Fibroblast of mammary gland (primary cell): ENCODE measurements at regions not wholly inside any gene's neighbourhood (a gene's known extent, or its start where the extent isn't known, plus 50 kb on each side); places are given as distances from the start of the nearest gene placed in this dataset.

Experiments
- DNase-seq: peaks from one replicate; pipeline ENCODE4 v3.0.0-alpha.2; 2010; ENCODE audit warnings: low read depth
- H3K4me3 ChIP-seq: 2 replicates; pipeline ENCODE4 v1.5.1; 2011; ENCODE audit warnings: low read depth, mild to moderate bottlenecking, low read length, moderate library complexity; ENCODE audit not compliant: control insufficient read depth
- CTCF ChIP-seq: conservative IDR thresholded peaks from 2 replicates; pipeline ENCODE4 v1.5.1; 2011; ENCODE audit warnings: low read depth, low read length, inconsistent platforms; ENCODE audit not compliant: control insufficient read depth, insufficient read depth

DNA sequence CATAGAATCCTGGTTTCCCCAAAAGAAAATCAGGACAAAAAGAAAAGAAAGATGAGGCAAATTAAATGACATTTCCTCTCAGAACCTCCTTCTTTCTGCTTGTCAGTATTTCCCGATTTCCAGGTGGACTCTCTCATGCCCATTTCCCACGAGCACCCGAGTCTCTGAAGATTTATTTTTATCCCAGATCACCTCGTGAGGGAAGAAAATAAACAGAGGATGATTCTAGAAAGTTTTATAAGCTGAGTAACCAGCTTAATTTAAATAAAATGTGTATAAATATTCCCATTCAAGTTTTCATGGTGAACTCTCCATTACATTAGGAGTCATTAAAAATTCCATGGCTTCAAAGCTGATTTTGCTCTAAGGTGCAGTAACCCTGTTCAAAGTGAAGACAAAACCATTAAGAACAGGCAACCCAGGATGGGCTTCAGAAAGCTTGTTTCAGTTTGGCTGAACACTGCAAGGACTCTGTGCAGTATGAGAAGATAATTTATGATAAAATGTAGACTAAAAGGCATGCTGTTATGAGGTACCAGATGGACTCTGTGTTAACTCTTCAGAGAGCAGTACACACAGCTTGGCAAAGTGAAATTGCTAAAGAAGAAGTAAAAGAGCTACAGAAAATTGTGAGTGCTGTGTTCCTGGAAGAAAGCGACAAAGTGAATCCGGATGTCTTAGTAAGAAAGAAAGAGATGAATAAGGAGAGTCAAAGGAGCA, 521.3 kb upstream of the LRRN3 start:
- no peak for TF ChIP-seq CTCF
- no peak for DNase-seq
- H3K4me3 ChIP-seq: no peak overlapping the region

DNA sequence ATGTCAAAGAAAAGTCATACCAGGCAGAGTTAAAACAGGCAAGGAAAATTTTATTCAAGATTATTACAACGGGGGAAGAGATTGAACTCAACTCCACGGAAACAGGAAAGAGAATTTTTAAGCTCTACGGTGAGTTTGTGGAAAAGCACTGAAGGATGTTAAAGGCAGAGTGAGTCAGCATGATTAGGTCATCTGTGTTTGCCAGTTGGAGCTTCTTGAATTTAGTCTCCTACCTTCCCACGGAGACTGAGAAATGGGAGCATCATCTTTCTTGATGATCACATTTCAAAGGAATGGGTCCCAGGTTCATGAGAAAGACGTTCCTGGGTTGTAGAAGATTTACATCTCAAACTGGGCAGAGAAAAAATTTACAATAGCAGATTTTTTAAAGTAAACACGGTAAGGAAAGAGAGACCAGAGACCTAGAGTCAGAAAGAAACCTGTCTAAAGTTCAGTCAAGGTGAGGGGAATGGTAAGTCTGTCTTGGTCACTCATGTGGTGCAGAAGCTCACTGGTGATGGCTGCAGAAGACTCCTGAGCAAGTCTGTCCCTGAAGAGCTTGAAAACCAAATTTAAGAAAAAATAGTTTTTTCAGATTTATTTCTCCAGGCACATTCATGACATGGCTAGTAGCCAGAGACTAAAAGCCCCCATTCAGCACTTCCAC, 516.9 kb upstream of the LRRN3 start:
- no peak overlapping the region for H3K4me3 ChIP-seq
- peak; percentile 77 for DNase-seq
- no peak for TF ChIP-seq CTCF

GRCh38 chr7:110587294-110587693, 503.6 kb upstream of the LRRN3 start:
- H3K4me3 ChIP-seq: no peak overlapping the region
- no peak for DNase-seq
- TF ChIP-seq CTCF: no peak

DNA sequence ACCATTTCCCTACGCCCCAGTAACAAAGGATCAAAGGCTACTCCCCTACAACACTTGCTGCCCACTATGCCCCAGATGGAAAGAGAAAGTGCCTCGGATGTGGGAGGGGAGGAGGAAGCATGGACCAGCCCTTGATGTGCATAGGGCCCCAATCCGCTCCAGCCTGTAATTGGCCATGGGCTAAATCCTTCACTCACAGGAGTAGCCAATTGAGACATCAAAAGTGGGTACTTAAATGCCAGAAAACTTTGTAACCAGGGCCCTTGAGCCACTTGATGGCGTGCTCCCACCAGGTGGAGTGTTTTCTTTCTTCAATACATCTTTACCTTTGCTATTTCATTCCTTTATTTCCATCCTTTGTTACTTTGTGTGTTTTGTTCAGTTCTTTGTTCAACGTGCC, 500.5 kb upstream of the LRRN3 start:
- DNase-seq: no peak
- no peak overlapping the region for H3K4me3 ChIP-seq
- no peak for TF ChIP-seq CTCF

DNA sequence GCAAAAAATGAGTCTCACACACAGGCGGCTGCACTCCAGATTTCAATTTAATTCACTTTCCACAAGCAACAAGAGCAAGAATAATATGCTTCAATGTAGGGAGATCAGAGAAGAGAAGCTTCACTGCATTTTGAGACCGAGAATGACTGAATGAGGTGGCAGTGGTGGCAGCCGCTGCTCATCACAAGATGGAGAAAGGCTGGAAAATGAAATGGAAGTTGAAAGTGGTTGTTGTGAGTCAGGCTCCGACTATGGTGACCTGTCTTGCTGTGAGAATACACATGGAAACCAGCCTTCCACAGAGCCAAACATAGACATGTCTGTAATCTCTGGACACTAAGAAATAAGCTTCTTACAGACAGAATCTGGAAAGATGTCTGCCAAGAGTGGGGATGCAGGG, 499.6 kb upstream of the LRRN3 start:
- H3K4me3 ChIP-seq: no peak overlapping the region
- DNase-seq: no peak
- no peak for TF ChIP-seq CTCF

GRCh38 chr7:110592557-110592956, 498.4 kb upstream of the LRRN3 start:
- TF ChIP-seq CTCF: no peak
- no peak overlapping the region for H3K4me3 ChIP-seq
- no peak for DNase-seq
